OCI-LY1 (cell line): ENCODE measurements at regions not wholly inside any gene's neighbourhood (a gene's known extent, or its start where the extent isn't known, plus 50 kb on each side); places are given as distances from the start of the nearest gene placed in this dataset.
"Not testable (repeated sequence)": the region's sequence is repeated elsewhere in the genome, so short reads cannot be mapped to it uniquely, and the experiment has no call there.

Source experiments
- H2AFZ ChIP-seq: fragments of 200-600 bp; sonication (generic), shearing (Covaris generic); 2 replicates; pipeline ENCODE4 v1.6.0; 2014; ENCODE audit warnings: antibody characterized with exemption, mild to moderate bottlenecking, low read length
- H3F3A ChIP-seq: fragments of 200-600 bp; sonication (generic), shearing (Covaris generic); 2 replicates; pipeline ENCODE4 v1.6.0; 2014; ENCODE audit warnings: mild to moderate bottlenecking, antibody characterized with exemption, low read length, moderate library complexity; ENCODE audit not compliant: insufficient read depth
- H3K27ac ChIP-seq: fragments of 200-600 bp; sonication (generic); 2 replicates; pipeline ENCODE4 v1.5.1; 2014; ENCODE audit warnings: low read length, mixed run types, mild to moderate bottlenecking, low read depth; ENCODE audit not compliant: poor library complexity, severe bottlenecking
- H3K27me3 ChIP-seq: fragments of 200-600 bp; sonication (generic); 2 replicates; pipeline ENCODE4 v1.6.0; 2014; ENCODE audit warnings: antibody characterized with exemption, mild to moderate bottlenecking, low read length, moderate library complexity; ENCODE audit not compliant: insufficient read depth
- H3K36me3 ChIP-seq: fragments of 200-600 bp; sonication (generic); 2 replicates; pipeline ENCODE4 v1.6.1; 2014; ENCODE audit warnings: mild to moderate bottlenecking, antibody characterized with exemption, low read length, moderate library complexity, mixed read lengths; ENCODE audit not compliant: insufficient read depth
- H3K4me1 ChIP-seq: fragments of 200-600 bp; sonication (generic); 2 replicates; pipeline ENCODE4 v1.5.1; 2014; ENCODE audit warnings: mild to moderate bottlenecking, low read length, moderate library complexity; ENCODE audit not compliant: insufficient read depth, severe bottlenecking
- H3K4me2 ChIP-seq: fragments of 200-600 bp; sonication (generic), shearing (Covaris generic); 2 replicates; pipeline ENCODE4 v1.6.1; 2014; ENCODE audit warnings: low read length
- H3K4me3 ChIP-seq: fragments of 200-600 bp; sonication (generic); 2 replicates; pipeline ENCODE4 v1.5.1; 2014; ENCODE audit warnings: low read length, low read depth, mild to moderate bottlenecking, mixed read lengths; ENCODE audit not compliant: poor library complexity, severe bottlenecking
- H3K79me2 ChIP-seq: fragments of 200-600 bp; shearing (Covaris generic); 2 replicates; pipeline ENCODE4 v1.6.1; 2016; ENCODE audit warnings: mixed run types, low read length, mixed read lengths; ENCODE audit not compliant: insufficient read depth
- H3K9ac ChIP-seq: fragments of 200-600 bp; sonication (generic), shearing (Covaris generic); 2 replicates; pipeline ENCODE4 v1.6.1; 2014; ENCODE audit warnings: mild to moderate bottlenecking, low read length, mixed read lengths
- H3K9me2 ChIP-seq: fragments of 200-600 bp; sonication (generic), shearing (Covaris generic); 2 replicates; pipeline ENCODE4 v1.6.1; 2014; ENCODE audit warnings: low read depth, mild to moderate bottlenecking, low read length, mixed read lengths
- H3K9me3 ChIP-seq: fragments of 200-600 bp; shearing (Covaris generic); 2 replicates; pipeline ENCODE4 v1.6.1; 2014; ENCODE audit warnings: low read length, mixed read lengths
- H4K20me1 ChIP-seq: fragments of 200-600 bp; sonication (generic), shearing (Covaris generic); 2 replicates; pipeline ENCODE4 v1.6.0; 2016; ENCODE audit warnings: mild to moderate bottlenecking, low read length; ENCODE audit not compliant: insufficient read depth
- CTCF ChIP-seq: fragments of 200-600 bp; sonication (generic), shearing (Covaris generic); IDR thresholded peaks from 2 replicates; pipeline ENCODE4 v1.5.1; 2017; ENCODE audit warnings: mild to moderate bottlenecking, antibody characterized with exemption, low read length, moderate library complexity, mixed read lengths
- EZH2 ChIP-seq: fragments of 200-600 bp; sonication (generic), shearing (Covaris generic); IDR thresholded peaks from 2 replicates; pipeline ENCODE4 v1.8.0; 2017; ENCODE audit warnings: borderline replicate concordance, mixed run types, mild to moderate bottlenecking, antibody characterized with exemption, low read length, moderate library complexity, mixed read lengths

- H4K20me1 ChIP-seq = no peaks in the 10 kb centered on the region
- no peak overlapping the region for H3K27ac ChIP-seq
- H3F3A ChIP-seq = no peaks in the 10 kb centered on the region
- H3K79me2 ChIP-seq = no peaks in the 10 kb centered on the region
- H3K9me3 ChIP-seq = no peaks in the 10 kb centered on the region
- no peaks in the 10 kb centered on the region for H3K27me3 ChIP-seq
- H3K9me2 ChIP-seq = no peaks in the 10 kb centered on the region
- no peak overlapping the region for H3K4me3 ChIP-seq
- no peak overlapping the region for H2AFZ ChIP-seq
- no peak for TF ChIP-seq CTCF
- no peak for TF ChIP-seq EZH2
- no peak overlapping the region for H3K9ac ChIP-seq
- no peaks in the 10 kb centered on the region for H3K36me3 ChIP-seq
- H3K4me1 ChIP-seq = peaks cover 4% of the 10 kb centered on the region
- no peak overlapping the region for H3K4me2 ChIP-seq
Observed at GRCh38 chr14:106729551-106729950, 1203.2 kb downstream of the TMEM121 start.

- Histone ChIP-seq H3K27me3 (no peaks in the 10 kb centered on the region), H3K27ac (no peak overlapping the region), H3K36me3 (no peaks in the 10 kb centered on the region), H3K4me2 (no peak overlapping the region), H4K20me1 (no peaks in the 10 kb centered on the region), H3K4me3 (no peak overlapping the region), H3F3A (no peaks in the 10 kb centered on the region), H2AFZ (no peak overlapping the region), H3K79me2 (no peaks in the 10 kb centered on the region), H3K9ac (no peak overlapping the region), H3K9me2 (no peaks in the 10 kb centered on the region), H3K4me1 (no peaks in the 10 kb centered on the region), H3K9me3 (no peaks in the 10 kb centered on the region)
- no peak for TF ChIP-seq EZH2
- no peak for TF ChIP-seq CTCF
Observed at GRCh38 chr14:106733771-106734170, 1207.4 kb downstream of the TMEM121 start.

GRCh38 chr14:106737021-106737420 is 1210.6 kb downstream of the TMEM121 start:
- Histone ChIP-seq H2AFZ (no peak overlapping the region), H3K9me3 (no peaks in the 10 kb centered on the region), H3K4me2 (no peak overlapping the region), H3F3A (no peaks in the 10 kb centered on the region), H3K27me3 (no peaks in the 10 kb centered on the region), H4K20me1 (no peaks in the 10 kb centered on the region), H3K9me2 (no peaks in the 10 kb centered on the region), H3K4me1 (no peaks in the 10 kb centered on the region), H3K9ac (no peak overlapping the region), H3K79me2 (no peaks in the 10 kb centered on the region), H3K27ac (no peak overlapping the region), H3K4me3 (no peak overlapping the region), H3K36me3 (no peaks in the 10 kb centered on the region)
- TF ChIP-seq EZH2 = no peak

GRCh38 chr14:106738075-106738474 is 1211.7 kb downstream of the TMEM121 start:
- Histone ChIP-seq H4K20me1 (no peaks in the 10 kb centered on the region), H3K4me2 (no peak overlapping the region), H3K36me3 (no peaks in the 10 kb centered on the region), H3K9ac (no peak overlapping the region), H3K27ac (no peak overlapping the region), H2AFZ (no peak overlapping the region), H3K27me3 (no peaks in the 10 kb centered on the region), H3K9me2 (no peaks in the 10 kb centered on the region), H3K79me2 (no peaks in the 10 kb centered on the region), H3K4me3 (no peak overlapping the region), H3F3A (no peaks in the 10 kb centered on the region), H3K4me1 (no peaks in the 10 kb centered on the region), H3K9me3 (no peaks in the 10 kb centered on the region)
- TF ChIP-seq CTCF = no peak

- not testable (repeated sequence) for H3F3A ChIP-seq, H3K9ac ChIP-seq, H3K9me3 ChIP-seq, H3K79me2 ChIP-seq, H4K20me1 ChIP-seq, H3K27me3 ChIP-seq, H3K4me3 ChIP-seq, H3K27ac ChIP-seq, H3K36me3 ChIP-seq, H3K4me2 ChIP-seq, H3K4me1 ChIP-seq, H3K9me2 ChIP-seq, H2AFZ ChIP-seq
Observed at GRCh38 chr14:106738598-106739258, 1212.3 kb downstream of the TMEM121 start.
